Endothelial cell of umbilical vein (primary cell): ENCODE measurements at regions not wholly inside any gene's neighbourhood (a gene's known extent, or its start where the extent isn't known, plus 50 kb on each side); places are given as distances from the start of the nearest gene placed in this dataset.
"Not testable (repeated sequence)": the region's sequence is repeated elsewhere in the genome, so short reads cannot be mapped to it uniquely, and the experiment has no call there.

Source experiments
- BruUV-seq: library from RNA; stranded (reverse); fragments of 400-500 nt; replicated peaks from 2 replicates; lab custom pipeline; 2021; lab: Mats Ljungman, UMichigan
- CTCF ChIA-PET: fragments of 300-600, 350-600 bp; sonication (Branson Sonifier 250); formaldehyde crosslinking; loops from one replicate; lab custom pipeline; 2021; ENCODE audit warnings: antibody characterized with exemption, inconsistent platforms; lab: Charles Lee
- POLR2A ChIA-PET: fragments of 300-600, 350-600 bp; sonication (Branson Sonifier 250); formaldehyde crosslinking; loops from one replicate; lab custom pipeline; 2021; ENCODE audit warnings: antibody characterized with exemption, inconsistent platforms; lab: Charles Lee
- DNase-seq: peaks from one replicate; pipeline ENCODE4 v3.0.0-alpha.2; 2011; ENCODE audit warnings: low read depth, low spot score
- FAIRE-seq: peaks from 2 replicates; lab custom pipeline; 2011; peaks lifted over from hg19 to GRCh38; lab: Jason Lieb, UNC
- H2AFZ ChIP-seq: 2 replicates; pipeline ENCODE4 v1.6.0; 2012; ENCODE audit warnings: low read depth, low read length, control low read depth, inconsistent platforms
- H3K27ac ChIP-seq: 2 replicates; pipeline ENCODE4 v1.5.1; 2011; ENCODE audit warnings: low read depth, mild to moderate bottlenecking, control low read depth, low read length, moderate library complexity; ENCODE audit not compliant: insufficient read depth
- H3K27me3 ChIP-seq, 2 experiments: 2 replicates each; pipeline versions ENCODE4 v1.6.0 to v1.6.1; 2011; ENCODE audit warnings: low read length in 2 of 2, mixed read lengths in 1 of 2; ENCODE audit not compliant: control insufficient read depth in 2 of 2, insufficient read depth in 2 of 2
- H3K36me3 ChIP-seq, 2 experiments: 2 replicates in 1 of 2; 3 replicates in 1 of 2; pipeline ENCODE4 v1.5.1; 2011; ENCODE audit warnings: low read length in 2 of 2, mild to moderate bottlenecking in 1 of 2, moderate library complexity in 1 of 2; ENCODE audit not compliant: control insufficient read depth in 2 of 2, insufficient read depth in 2 of 2; ENCODE audit errors: extremely low read depth in 1 of 2
- H3K4me1 ChIP-seq: 3 replicates; pipeline ENCODE4 v1.5.1; 2011; ENCODE audit warnings: mild to moderate bottlenecking, low read length; ENCODE audit not compliant: control insufficient read depth, insufficient read depth; ENCODE audit errors: extremely low read depth
- H3K4me2 ChIP-seq: 2 replicates; pipeline ENCODE4 v1.6.1; 2011; ENCODE audit warnings: low read length, control low read depth, mixed read lengths; ENCODE audit not compliant: insufficient read depth
- H3K4me3 ChIP-seq, 3 experiments: fragments of 200-600 bp in 1 of 3; sonication (generic), shearing (Covaris generic) in 1 of 3; replicated peaks in 1 of 3; 2 replicates each; pipeline ENCODE4 v1.5.1; 2011 to 2016; ENCODE audit warnings: control low read depth in 3 of 3, low read length in 3 of 3, mild to moderate bottlenecking in 2 of 3, inconsistent platforms in 1 of 3, low read depth in 1 of 3, moderate library complexity in 1 of 3; ENCODE audit not compliant: insufficient read depth in 1 of 3
- H3K79me2 ChIP-seq: 2 replicates; pipeline ENCODE4 v1.6.0; 2012; ENCODE audit warnings: low read length, inconsistent platforms; ENCODE audit not compliant: control insufficient read depth, insufficient read depth
- H3K9ac ChIP-seq: replicated peaks from 2 replicates; pipeline ENCODE3; 2011; ENCODE audit warnings: low read length, control low read depth; ENCODE audit not compliant: insufficient read depth; ENCODE audit errors: extremely low read depth
- H3K9me1 ChIP-seq: replicated peaks from 3 replicates; pipeline ENCODE4 v1.6.0; 2011; ENCODE audit warnings: mild to moderate bottlenecking, low read length; ENCODE audit not compliant: control insufficient read depth, insufficient read depth; ENCODE audit errors: extremely low read depth
- H3K9me3 ChIP-seq: replicated peaks from 2 replicates; pipeline ENCODE4 v1.5.1; 2012; ENCODE audit warnings: low read length, inconsistent platforms; ENCODE audit not compliant: control insufficient read depth, insufficient read depth
- H4K20me1 ChIP-seq: replicated peaks from 2 replicates; pipeline ENCODE3; 2011; ENCODE audit warnings: mild to moderate bottlenecking, low read length; ENCODE audit not compliant: control insufficient read depth, insufficient read depth; ENCODE audit errors: extremely low read depth
- MYC ChIP-seq: IDR thresholded peaks from one replicate; pipeline ENCODE4 v1.6.1; 2011; ENCODE audit warnings: mild to moderate bottlenecking, low read depth, low read length
- dilution Hi-C: fragments of 300-500 bp; cut with MboI; formaldehyde crosslinking; loops from one replicate; pipeline ENCODE4 v1.15.0; 2019; ENCODE audit warnings: low sequenced_read_pairs; ENCODE audit not compliant: extremely low pct_ligation_motif_present
- intact Hi-C: fragments of 100-400 bp; cut with micrococcal nuclease; formaldehyde crosslinking; loops from one replicate; pipeline ENCODE4 v1.10.0; 2022
- TF ChIP-seq, protein P1 (sequence below): IDR thresholded peaks from 2 replicates; pipeline ENCODE4 v1.6.1; 2011; ENCODE audit not compliant: insufficient read depth, insufficient read length
- TF ChIP-seq, protein P2 (sequence below), 2 donors: IDR thresholded peaks; 1 replicate in 1 of 2; 2 replicates in 1 of 2; pipeline ENCODE4 v1.5.1; 2011; ENCODE audit warnings: low read length in 2 of 2, mild to moderate bottlenecking in 2 of 2, moderate library complexity in 2 of 2, control low read depth in 1 of 2, inconsistent platforms in 1 of 2, low read depth in 1 of 2; ENCODE audit not compliant: insufficient read depth in 1 of 2; ENCODE audit errors: extremely low read depth in 1 of 2

DNA sequence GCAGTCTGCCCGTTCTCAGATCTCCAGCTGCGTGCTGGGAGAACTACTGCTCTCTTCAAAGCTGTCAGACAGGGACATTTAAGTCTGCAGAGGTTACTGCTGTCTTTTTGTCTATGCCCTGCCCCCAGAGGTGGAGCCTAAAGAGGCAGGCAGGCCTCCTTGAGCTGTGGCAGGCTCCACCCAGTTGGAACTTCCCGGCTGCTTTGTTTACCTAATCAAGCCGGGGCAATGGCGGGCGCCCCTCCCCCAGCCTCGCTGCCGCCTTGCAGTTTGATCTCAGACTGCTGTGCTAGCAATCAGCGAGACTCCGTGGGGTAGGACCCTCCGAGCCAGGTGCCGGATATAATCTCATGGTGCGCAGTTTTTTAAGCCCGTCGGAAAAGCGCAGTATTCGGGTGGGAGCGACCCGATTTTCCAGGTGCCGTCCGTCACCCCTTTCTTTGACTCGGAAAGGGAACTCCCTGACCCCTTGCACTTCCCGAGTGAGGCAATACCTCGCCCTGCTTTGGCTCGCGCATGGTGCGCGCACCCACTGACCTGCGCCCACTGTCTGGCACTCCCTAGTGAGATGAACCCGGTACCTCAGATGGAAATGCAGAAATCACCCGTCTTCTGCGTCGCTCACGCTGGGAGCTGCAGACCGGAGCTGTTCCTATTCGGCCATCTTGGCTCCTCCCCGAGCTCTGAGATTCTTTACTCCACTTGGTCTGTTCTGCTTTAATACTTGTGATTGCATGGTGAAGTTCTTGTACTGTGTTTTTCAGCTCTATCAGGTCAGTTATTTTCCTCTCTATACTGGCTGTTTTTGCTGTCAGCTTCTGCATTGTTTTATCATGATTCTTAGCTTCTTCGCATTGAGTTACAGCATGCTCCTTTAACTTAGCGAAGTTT is 148.9 kb upstream of the TPRG1 start:
- intact Hi-C loops, H3K4me1 ChIP-seq, H3K9me1 ChIP-seq, H3K4me3 ChIP-seq, BruUV-seq, H3K27ac ChIP-seq, H2AFZ ChIP-seq, dilution Hi-C loops, H3K36me3 ChIP-seq, CTCF ChIA-PET, H3K9me3 ChIP-seq, FAIRE-seq, H3K9ac ChIP-seq, H3K27me3 ChIP-seq, H3K79me2 ChIP-seq, POLR2A ChIA-PET, H3K4me2 ChIP-seq, H4K20me1 ChIP-seq, DNase-seq: not testable (repeated sequence)

DNA sequence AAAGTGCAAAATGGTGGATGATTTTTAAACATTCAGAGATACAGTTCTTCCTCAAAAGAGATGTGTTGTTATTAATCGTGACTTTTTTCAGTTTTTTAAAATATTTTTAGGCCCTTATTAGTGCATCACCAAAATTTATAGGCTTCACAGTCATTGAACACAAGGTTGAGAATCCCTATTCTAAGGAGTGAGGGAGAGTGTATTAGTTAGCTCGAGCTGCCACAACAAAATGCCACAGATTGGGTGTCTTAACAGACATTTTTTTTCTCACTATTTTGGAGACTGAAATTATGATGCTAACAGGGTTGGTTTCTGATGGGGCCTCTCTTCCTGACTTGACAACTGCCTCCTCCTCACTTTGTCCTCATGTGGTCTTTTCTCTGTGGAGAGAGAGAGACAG is 145.9 kb upstream of the TPRG1 start:
- intact Hi-C loops (no loop called here), dilution Hi-C loops (no loop called here)
- FAIRE-seq (no peak), DNase-seq (no peak)
- H3K4me3 ChIP-seq: no peak overlapping the region
- CTCF ChIA-PET: no interaction called here
- no peak overlapping the region for H3K9ac ChIP-seq
- H2AFZ ChIP-seq: no peak overlapping the region
- H3K79me2 ChIP-seq: no peaks in the 10 kb centered on the region
- POLR2A ChIA-PET: no interaction called here
- H3K4me2 ChIP-seq: no peak overlapping the region
- H3K4me1 ChIP-seq: no peaks in the 10 kb centered on the region
- no peaks in the 10 kb centered on the region for H3K9me3 ChIP-seq
- no peak overlapping the region for H3K27ac ChIP-seq
- H3K36me3 ChIP-seq: no peaks in the 10 kb centered on the region
- TF ChIP-seq, protein P1, sequence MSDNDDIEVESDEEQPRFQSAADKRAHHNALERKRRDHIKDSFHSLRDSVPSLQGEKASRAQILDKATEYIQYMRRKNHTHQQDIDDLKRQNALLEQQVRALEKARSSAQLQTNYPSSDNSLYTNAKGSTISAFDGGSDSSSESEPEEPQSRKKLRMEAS: no peak
- no peak for TF ChIP-seq MYC
- TF ChIP-seq, protein P2, sequence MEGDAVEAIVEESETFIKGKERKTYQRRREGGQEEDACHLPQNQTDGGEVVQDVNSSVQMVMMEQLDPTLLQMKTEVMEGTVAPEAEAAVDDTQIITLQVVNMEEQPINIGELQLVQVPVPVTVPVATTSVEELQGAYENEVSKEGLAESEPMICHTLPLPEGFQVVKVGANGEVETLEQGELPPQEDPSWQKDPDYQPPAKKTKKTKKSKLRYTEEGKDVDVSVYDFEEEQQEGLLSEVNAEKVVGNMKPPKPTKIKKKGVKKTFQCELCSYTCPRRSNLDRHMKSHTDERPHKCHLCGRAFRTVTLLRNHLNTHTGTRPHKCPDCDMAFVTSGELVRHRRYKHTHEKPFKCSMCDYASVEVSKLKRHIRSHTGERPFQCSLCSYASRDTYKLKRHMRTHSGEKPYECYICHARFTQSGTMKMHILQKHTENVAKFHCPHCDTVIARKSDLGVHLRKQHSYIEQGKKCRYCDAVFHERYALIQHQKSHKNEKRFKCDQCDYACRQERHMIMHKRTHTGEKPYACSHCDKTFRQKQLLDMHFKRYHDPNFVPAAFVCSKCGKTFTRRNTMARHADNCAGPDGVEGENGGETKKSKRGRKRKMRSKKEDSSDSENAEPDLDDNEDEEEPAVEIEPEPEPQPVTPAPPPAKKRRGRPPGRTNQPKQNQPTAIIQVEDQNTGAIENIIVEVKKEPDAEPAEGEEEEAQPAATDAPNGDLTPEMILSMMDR (IDR thresholded peaks at IDR 0.05; ENCODE audit: extremely low read depth in 1 of 2, insufficient read depth in 1 of 2, low read depth in 1 of 2, low read length in 2 of 2): no peak
- H4K20me1 ChIP-seq: no peaks in the 10 kb centered on the region
- H3K27me3 ChIP-seq: peaks cover 0 to 2% of the 10 kb centered on the region in 2 experiments
- BruUV-seq: no TSS peak
- H3K9me1 ChIP-seq: no peaks in the 10 kb centered on the region
